Endodermal cell (in vitro differentiated cells): ENCODE measurements at regions not wholly inside any gene's neighbourhood (a gene's known extent, or its start where the extent isn't known, plus 50 kb on each side); places are given as distances from the start of the nearest gene placed in this dataset.

Experiments used
- DNase-seq: peaks from one replicate; pipeline ENCODE4 v3.0.0-alpha.2; 2017
- H3K27ac ChIP-seq: 2 replicates; pipeline ENCODE4 v1.5.1; 2013; ENCODE audit warnings: mild to moderate bottlenecking, low read depth, low read length, moderate library complexity
- H3K27me3 ChIP-seq: 2 replicates; pipeline ENCODE4 v1.6.1; 2013; ENCODE audit warnings: mild to moderate bottlenecking, low read length, moderate library complexity; ENCODE audit not compliant: insufficient read depth, control insufficient read depth, poor library complexity, severe bottlenecking
- H3K36me3 ChIP-seq: 2 replicates; pipeline ENCODE4 v1.7.0; 2013; ENCODE audit warnings: mild to moderate bottlenecking, low read length, moderate library complexity; ENCODE audit not compliant: control insufficient read depth, insufficient read depth
- H3K4me1 ChIP-seq: one replicate; pipeline ENCODE4 v1.7.0; 2013; ENCODE audit warnings: low read length; ENCODE audit not compliant: control insufficient read depth, insufficient read depth
- H3K4me3 ChIP-seq: 2 replicates; pipeline ENCODE4 v1.5.1; 2013; ENCODE audit warnings: mild to moderate bottlenecking, low read length, moderate library complexity
- H3K9ac ChIP-seq: 2 replicates; pipeline ENCODE4 v1.6.1; 2013; ENCODE audit warnings: mild to moderate bottlenecking, low read length, moderate library complexity; ENCODE audit not compliant: poor library complexity, severe bottlenecking; ENCODE audit errors: extremely low read depth
- H3K9me3 ChIP-seq: 2 replicates; pipeline ENCODE4 v1.6.1; 2013; ENCODE audit warnings: mild to moderate bottlenecking, low read length, moderate library complexity; ENCODE audit not compliant: control insufficient read depth
- H3K27ac Mint-ChIP-seq: 2 replicates; pipeline ENCODE4 v1.8.0; 2020; ENCODE audit warnings: mixed read lengths
- H3K27me3 Mint-ChIP-seq: 2 replicates; pipeline ENCODE4 v1.8.0; 2021; ENCODE audit warnings: mild to moderate bottlenecking, mixed read lengths; ENCODE audit not compliant: insufficient read depth
- H3K36me3 Mint-ChIP-seq: 2 replicates; pipeline ENCODE4 v1.8.0; 2020; ENCODE audit warnings: low read depth, mixed read lengths
- H3K4me1 Mint-ChIP-seq: 2 replicates; pipeline ENCODE4 v1.8.0; 2020; ENCODE audit warnings: mixed read lengths
- H3K4me3 Mint-ChIP-seq: 2 replicates; pipeline ENCODE4 v1.8.0; 2020; ENCODE audit warnings: mild to moderate bottlenecking, moderate library complexity, mixed read lengths
- H3K9me3 Mint-ChIP-seq: 2 replicates; pipeline ENCODE4 v1.8.0; 2020; ENCODE audit warnings: mild to moderate bottlenecking, mixed read lengths
- CTCF ChIP-seq: fragments of 200-600 bp; sonication (generic); conservative IDR thresholded peaks from 2 replicates; pipeline ENCODE4 v1.5.0; 2021; ENCODE audit warnings: antibody characterized with exemption, mild to moderate bottlenecking
- WGBS, 2 experiments: methylation state at CpG; one replicate each; pipeline versions ENCODE4 v1.1.5 to v1.1.7; 2013; ENCODE audit warnings: missing lambda C conversion rate in 2 of 2, mixed read lengths in 1 of 2; ENCODE audit not compliant: insufficient coverage in 1 of 2, insufficient read length in 1 of 2; 5-methylcytosine and 5-hydroxymethylcytosine counted together

- Histone ChIP-seq H3K4me3 (peak overlapping the region; percentile 55), H3K9ac (peak overlapping the region; percentile 15), H3K27ac (no peak overlapping the region), H3K9me3 (peaks cover 19% of the 10 kb centered on the region), H3K36me3 (no peaks in the 10 kb centered on the region), H3K27me3 (no peaks in the 10 kb centered on the region), H3K4me1 (peaks cover 2% of the 10 kb centered on the region)
- Mint-ChIP-seq H3K27me3 (peaks cover 14% of the 10 kb centered on the region), H3K4me3 (no peak overlapping the region), H3K36me3 (peaks cover 10% of the 10 kb centered on the region), H3K9me3 (peaks cover 20% of the 10 kb centered on the region), H3K4me1 (peaks cover 11% of the 10 kb centered on the region), H3K27ac (no peak overlapping the region)
- no peak for TF ChIP-seq CTCF
- peak; percentile 63 for DNase-seq
- WGBS, 2 experiments = 41 to 58% methylated on average over 8 to 14 of the region's 14 CpGs
These were observed 159.3 kb upstream of the NR2F2 start for GRCh38 chr15:96170979-96171739.

GRCh38 chr15:96171853-96172296 is 158.6 kb upstream of the NR2F2 start:
- H3K9me3 ChIP-seq = peaks cover 19% of the 10 kb centered on the region
- H3K4me3 ChIP-seq = peak overlapping the region; percentile 55
- DNase-seq = peak; percentile 67
- no peaks in the 10 kb centered on the region for H3K4me1 ChIP-seq
- H3K9me3 Mint-ChIP-seq = peaks cover 20% of the 10 kb centered on the region
- peak overlapping the region; percentile 15 for H3K9ac ChIP-seq
- H3K4me1 Mint-ChIP-seq = peaks cover 5% of the 10 kb centered on the region
- no peak overlapping the region for H3K27ac Mint-ChIP-seq
- 38 to 55% methylated on average over 2 to 5 of the region's 5 CpGs for WGBS, 2 experiments
- H3K27ac ChIP-seq = peak overlapping the region; percentile 27
- peaks cover 14% of the 10 kb centered on the region for H3K27me3 Mint-ChIP-seq
- no peak overlapping the region for H3K4me3 Mint-ChIP-seq
- H3K27me3 ChIP-seq = no peaks in the 10 kb centered on the region
- TF ChIP-seq CTCF = no peak
- peaks cover 10% of the 10 kb centered on the region for H3K36me3 Mint-ChIP-seq
- H3K36me3 ChIP-seq = no peaks in the 10 kb centered on the region

DNA sequence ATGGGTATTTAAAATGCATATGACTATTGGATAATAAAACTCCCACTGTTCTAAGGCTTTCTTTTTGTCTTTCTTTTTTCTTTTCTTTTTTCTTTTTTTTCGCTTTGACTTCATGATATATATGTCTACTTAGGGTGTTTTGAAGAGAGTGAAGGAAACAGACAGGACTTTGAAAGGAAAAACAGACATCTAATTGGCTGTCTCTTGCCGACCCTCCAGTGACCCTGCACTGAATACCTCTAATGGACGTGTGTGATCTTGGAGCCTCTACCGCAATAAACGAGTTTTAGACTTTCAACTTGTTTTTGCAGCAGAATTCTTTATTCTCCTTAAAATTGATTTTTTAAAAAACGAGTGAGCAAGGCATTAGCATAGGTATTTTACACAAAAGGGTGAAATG is 158.1 kb upstream of the NR2F2 start:
- Histone ChIP-seq H3K27me3 (no peaks in the 10 kb centered on the region), H3K27ac (peak overlapping the region; percentile 27), H3K4me3 (peak overlapping the region; percentile 55), H3K9ac (no peak overlapping the region), H3K36me3 (no peaks in the 10 kb centered on the region), H3K4me1 (no peaks in the 10 kb centered on the region), H3K9me3 (peaks cover 19% of the 10 kb centered on the region)
- peaks cover 20% of the 10 kb centered on the region for H3K9me3 Mint-ChIP-seq
- H3K4me1 Mint-ChIP-seq = no peaks in the 10 kb centered on the region
- no peak overlapping the region for H3K4me3 Mint-ChIP-seq
- H3K36me3 Mint-ChIP-seq = peaks cover 10% of the 10 kb centered on the region
- no peak for TF ChIP-seq CTCF
- WGBS, 2 experiments = 82% methylated on average over 3 to 5 of the region's 6 CpGs
- DNase-seq = no peak
- peaks cover 14% of the 10 kb centered on the region for H3K27me3 Mint-ChIP-seq
- no peak overlapping the region for H3K27ac Mint-ChIP-seq
